CD4-positive, alpha-beta T cell (primary cell): ENCODE measurements at regions not wholly inside any gene's neighbourhood (a gene's known extent, or its start where the extent isn't known, plus 50 kb on each side); places are given as distances from the start of the nearest gene placed in this dataset.

Source experiments
- ATAC-seq: fragments of 200-7000 bp; cut with Tn5 transposase; one replicate; pipeline ENCODE4 v1.10.0; 2022; ENCODE audit warnings: mild to moderate bottlenecking; ENCODE audit not compliant: poor library complexity
- CTCF ChIA-PET: fragments of 350-600 bp; sonication (Branson Sonifier 250); formaldehyde crosslinking; loops from one replicate; lab custom pipeline; 2021; ENCODE audit warnings: antibody characterized with exemption, inconsistent platforms; lab: Charles Lee
- POLR2A ChIA-PET: fragments of 350-600 bp; sonication (Branson Sonifier 250); formaldehyde crosslinking; loops from one replicate; lab custom pipeline; 2021; ENCODE audit warnings: antibody characterized with exemption, inconsistent platforms; lab: Charles Lee
- DNase-seq, 14 experiments: peaks; one replicate each; pipeline ENCODE4 v3.0.0-alpha.2; 2013 to 2020; ENCODE audit warnings: mixed read lengths in 2 of 14
- H3K27ac ChIP-seq, 2 donors: one replicate each; pipeline versions ENCODE4 v1.5.1 to v1.7.0; 2013; ENCODE audit warnings: low read length in 2 of 2, low read depth in 1 of 2, mild to moderate bottlenecking in 1 of 2
- H3K27me3 ChIP-seq, 2 experiments: 1 replicate in 1 of 2; 2 replicates in 1 of 2; pipeline versions ENCODE4 v1.6.1 to v1.7.0; 2013; ENCODE audit warnings: low read length in 2 of 2, control low read depth in 1 of 2, mild to moderate bottlenecking in 1 of 2, moderate library complexity in 1 of 2; ENCODE audit not compliant: insufficient read depth in 2 of 2, control insufficient read depth in 1 of 2
- H3K36me3 ChIP-seq: one replicate; pipeline ENCODE4 v1.6.1; 2013; ENCODE audit warnings: low read length, control low read depth; ENCODE audit not compliant: insufficient read depth
- H3K4me1 ChIP-seq: one replicate; pipeline ENCODE4 v1.6.1; 2013; ENCODE audit warnings: low read length, control low read depth; ENCODE audit not compliant: insufficient read depth
- H3K4me3 ChIP-seq: one replicate; pipeline ENCODE4 v1.5.1; 2013; ENCODE audit warnings: mild to moderate bottlenecking, low read length, moderate library complexity
- H3K9me3 ChIP-seq, 2 experiments: 1 replicate in 1 of 2; 2 replicates in 1 of 2; pipeline versions ENCODE4 v1.6.1 to v1.7.0; 2013; ENCODE audit warnings: low read length in 2 of 2, mild to moderate bottlenecking in 2 of 2, control low read depth in 1 of 2, moderate library complexity in 1 of 2; ENCODE audit not compliant: control insufficient read depth in 1 of 2, insufficient read depth in 1 of 2
- H3K27ac Mint-ChIP-seq: one replicate; pipeline ENCODE4 v1.8.0; 2020; ENCODE audit warnings: mixed read lengths
- H3K27me3 Mint-ChIP-seq: one replicate; pipeline ENCODE4 v1.8.0; 2021; ENCODE audit warnings: mixed read lengths
- H3K36me3 Mint-ChIP-seq: one replicate; pipeline ENCODE4 v1.8.0; 2021; ENCODE audit warnings: low read depth, mixed read lengths
- H3K4me1 Mint-ChIP-seq: one replicate; pipeline ENCODE4 v1.8.0; 2021; ENCODE audit warnings: low read depth, mixed read lengths
- H3K4me3 Mint-ChIP-seq: one replicate; pipeline ENCODE4 v1.8.0; 2020; ENCODE audit warnings: mild to moderate bottlenecking, mixed read lengths
- H3K9me3 Mint-ChIP-seq: one replicate; pipeline ENCODE4 v1.8.0; 2020; ENCODE audit warnings: mixed read lengths
- CTCF ChIP-seq: fragments of 200-600 bp; IDR thresholded peaks from one replicate; pipeline ENCODE4 v1.8.0; 2022; ENCODE audit warnings: antibody characterized with exemption, mild to moderate bottlenecking
- intact Hi-C, 2 experiments: fragments of 100-400 bp; cut with DNase I in 1 of 2; cut with micrococcal nuclease in 1 of 2; formaldehyde crosslinking; loops; one replicate each; pipeline versions ENCODE4 v1.15.1 to v1.9.0; 2023 to 2025; cut with DNase I, micrococcal nuclease

DNA sequence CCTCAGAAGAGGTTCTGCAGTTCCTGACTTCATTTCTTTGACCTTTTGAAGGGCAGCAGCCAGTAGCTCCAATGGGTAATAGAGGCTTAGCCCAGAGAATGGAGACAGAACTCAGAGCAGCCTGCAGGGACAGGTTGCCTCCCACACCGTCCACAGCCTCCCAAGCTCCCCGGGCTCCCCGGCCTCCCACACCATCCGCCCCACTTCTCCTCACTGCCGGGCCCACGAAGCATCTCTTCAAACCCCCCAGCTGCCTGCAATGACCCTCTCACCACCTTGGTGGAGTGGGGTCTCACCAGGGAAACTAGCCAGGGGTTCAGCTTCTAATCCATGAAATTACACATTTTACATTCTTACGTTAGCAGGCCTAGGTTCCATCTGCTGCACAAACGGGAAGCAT lies 652.0 kb upstream of the SALL3 start:
- POLR2A ChIA-PET: no interaction called here
- H3K4me1 ChIP-seq: no peaks in the 10 kb centered on the region
- peaks cover 0 to 6% of the 10 kb centered on the region in 2 experiments for H3K9me3 ChIP-seq
- no peak for TF ChIP-seq CTCF
- H3K27ac ChIP-seq: no peak overlapping the region
- CTCF ChIA-PET: no interaction called here
- intact Hi-C loops: no loop called here
- no peaks in the 10 kb centered on the region for H3K27me3 ChIP-seq
- Mint-ChIP-seq H3K4me1 (no peaks in the 10 kb centered on the region), H3K36me3 (no peaks in the 10 kb centered on the region), H3K9me3 (no peaks in the 10 kb centered on the region), H3K4me3 (no peak overlapping the region), H3K27ac (no peak overlapping the region), H3K27me3 (no peaks in the 10 kb centered on the region)
- no peak for DNase-seq
- no peaks in the 10 kb centered on the region for H3K36me3 ChIP-seq
- no peak overlapping the region for H3K4me3 ChIP-seq
- no peak for ATAC-seq

DNA sequence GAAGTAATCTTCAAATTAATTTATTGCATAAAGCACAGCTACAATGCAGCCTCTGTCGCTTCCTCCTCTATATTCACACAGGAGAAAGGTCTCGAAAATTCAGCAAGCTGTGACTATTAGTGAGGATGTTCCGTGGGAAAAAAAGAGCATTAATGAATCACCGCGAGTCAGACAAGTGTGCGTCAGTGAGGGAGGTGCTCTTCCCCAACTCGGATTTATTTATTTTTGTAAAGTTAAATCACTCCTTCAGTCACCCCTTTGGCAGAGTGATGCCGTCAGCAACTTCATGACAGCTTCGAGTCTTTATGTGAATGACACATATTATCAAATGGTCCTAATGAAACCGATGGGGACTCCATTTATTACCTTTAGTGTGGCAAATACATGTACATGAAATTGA lies 648.9 kb upstream of the SALL3 start:
- Mint-ChIP-seq H3K27me3 (no peaks in the 10 kb centered on the region), H3K4me1 (no peaks in the 10 kb centered on the region), H3K4me3 (no peak overlapping the region), H3K36me3 (no peaks in the 10 kb centered on the region), H3K9me3 (no peaks in the 10 kb centered on the region), H3K27ac (no peak overlapping the region)
- intact Hi-C loops: no loop called here
- no peak overlapping the region for H3K27ac ChIP-seq
- POLR2A ChIA-PET: no interaction called here
- peaks cover 0 to 3% of the 10 kb centered on the region in 2 experiments for H3K9me3 ChIP-seq
- no peaks in the 10 kb centered on the region for H3K27me3 ChIP-seq
- TF ChIP-seq CTCF: no peak
- H3K36me3 ChIP-seq: no peaks in the 10 kb centered on the region
- CTCF ChIA-PET: no interaction called here
- no peaks in the 10 kb centered on the region for H3K4me1 ChIP-seq
- ATAC-seq: no peak
- H3K4me3 ChIP-seq: no peak overlapping the region
- DNase-seq: no peak

GRCh38 chr18:78352910-78353309 lies 626.7 kb upstream of the SALL3 start:
- Mint-ChIP-seq H3K4me3 (no peak overlapping the region), H3K4me1 (no peaks in the 10 kb centered on the region), H3K27ac (no peak overlapping the region), H3K36me3 (no peaks in the 10 kb centered on the region), H3K27me3 (no peaks in the 10 kb centered on the region), H3K9me3 (no peaks in the 10 kb centered on the region)
- H3K27me3 ChIP-seq: no peaks in the 10 kb centered on the region
- CTCF ChIA-PET: no interaction called here
- peaks cover 0 to 18% of the 10 kb centered on the region in 2 experiments for H3K9me3 ChIP-seq
- no peaks in the 10 kb centered on the region for H3K4me1 ChIP-seq
- H3K4me3 ChIP-seq: no peak overlapping the region
- POLR2A ChIA-PET: no interaction called here
- DNase-seq (no peak), ATAC-seq (no peak)
- no peak overlapping the region for H3K27ac ChIP-seq
- no peaks in the 10 kb centered on the region for H3K36me3 ChIP-seq
- no peak for TF ChIP-seq CTCF
- intact Hi-C loops: no loop called here
